HG03354 (cell line): ENCODE measurements at regions not wholly inside any gene's neighbourhood (a gene's known extent, or its start where the extent isn't known, plus 50 kb on each side); places are given as distances from the start of the nearest gene placed in this dataset.

ENCODE experiments used
- ATAC-seq: cut with Tn5 transposase; IDR thresholded peaks from one replicate; pipeline ENCODE4 v1.9.1; 2021; ENCODE audit warnings: mild to moderate bottlenecking; ENCODE audit not compliant: unreplicated experiment, poor library complexity, severe bottlenecking

- ATAC-seq, result no peak
These were observed 65.0 kb upstream of the FGFR2 start for GRCh38 chr10:121662945-121663917.

GRCh38 chr10:121662531-121662930 lies 64.3 kb upstream of the FGFR2 start:
- ATAC-seq, result no peak

GRCh38 chr10:121661451-121661851 lies 63.2 kb upstream of the FGFR2 start:
- no peak for ATAC-seq

GRCh38 chr10:121659236-121659635 lies 61.0 kb upstream of the FGFR2 start:
- ATAC-seq, result no peak

GRCh38 chr10:121658611-121659010 lies 60.4 kb upstream of the FGFR2 start:
- ATAC-seq, result no peak

DNA sequence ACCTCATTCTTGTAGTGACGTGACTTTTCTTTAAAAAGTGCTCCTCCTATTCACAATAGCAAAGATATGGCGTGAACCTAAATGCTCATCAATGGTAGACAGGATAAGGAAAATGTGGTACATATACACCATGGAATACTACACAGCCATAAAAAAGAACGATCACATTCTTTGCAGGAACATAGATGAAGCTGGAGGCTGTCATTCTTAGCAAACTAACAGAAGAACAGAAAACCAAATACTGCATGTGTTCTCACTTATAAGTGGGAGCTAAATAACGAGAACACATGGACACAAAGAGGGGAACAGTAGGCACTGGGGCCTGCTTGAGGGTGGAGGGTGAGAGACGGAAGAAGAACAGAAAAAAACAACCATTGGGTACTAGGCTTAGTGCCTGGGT lies 59.9 kb upstream of the FGFR2 start:
- ATAC-seq, result no peak

DNA sequence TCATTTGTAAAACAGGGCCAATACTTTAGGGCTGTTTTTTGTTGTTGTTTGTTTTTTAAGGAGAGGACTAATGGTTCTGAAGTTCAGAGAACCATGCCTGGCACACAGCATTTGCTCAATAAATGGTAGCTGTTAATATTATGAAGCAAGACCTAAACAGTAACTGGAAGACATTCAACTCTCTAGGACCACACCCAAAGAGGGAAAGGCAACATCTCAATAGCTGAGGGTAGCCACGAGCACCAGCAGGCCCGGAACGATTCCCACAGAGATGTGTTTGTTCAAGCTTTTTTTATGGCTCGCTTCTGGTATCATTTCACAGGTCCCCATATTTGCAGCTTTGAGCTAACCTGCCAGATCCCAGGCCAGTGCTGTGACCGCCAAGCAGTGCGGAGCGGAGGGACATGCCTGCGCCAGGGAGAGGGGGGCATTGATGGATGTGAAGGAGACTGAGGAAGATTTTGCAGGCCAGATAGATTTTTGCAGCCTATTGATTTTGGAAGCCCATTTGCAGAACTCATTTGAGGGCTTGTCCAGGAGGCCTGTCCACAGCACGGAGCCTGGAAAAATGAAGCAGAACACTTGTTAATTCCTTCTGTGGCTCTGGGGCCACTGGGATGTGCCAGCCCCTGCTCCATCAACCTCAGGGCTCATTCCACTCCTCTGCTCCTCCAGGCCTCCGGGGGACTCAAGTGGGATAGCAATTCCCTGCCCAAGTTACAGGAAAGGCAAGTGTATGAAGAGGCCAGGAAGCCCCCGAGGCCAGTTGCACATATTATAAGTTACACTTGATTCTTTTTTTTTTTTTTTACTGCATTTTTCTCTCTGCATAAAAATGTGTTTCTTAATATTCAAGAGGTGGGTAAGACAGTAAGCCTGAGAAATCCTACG lies 57.3 kb upstream of the FGFR2 start:
- ATAC-seq, result no peak

GRCh38 chr10:121654021-121654545 lies 55.8 kb upstream of the FGFR2 start:
- ATAC-seq, result no peak

DNA sequence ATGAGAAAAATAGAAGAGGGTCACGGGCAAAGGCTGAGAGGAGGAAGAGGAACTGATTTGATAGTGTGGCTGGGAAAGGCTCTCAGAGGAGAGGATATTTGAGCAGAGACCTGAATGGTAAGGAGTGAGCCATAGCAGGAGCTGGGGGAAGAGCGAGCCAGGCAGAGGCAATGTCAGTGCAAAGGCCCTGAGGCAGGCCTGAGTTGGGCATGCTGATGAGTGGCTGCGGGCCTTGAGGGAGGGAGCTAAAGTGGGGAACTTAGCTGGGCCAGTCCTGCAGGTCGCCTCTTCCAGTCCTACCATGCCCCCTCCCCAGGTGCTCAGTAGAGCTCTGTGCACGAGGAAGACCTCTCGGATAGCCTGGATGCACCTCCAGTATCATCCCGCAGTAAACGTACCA lies 55.4 kb upstream of the FGFR2 start:
- no peak for ATAC-seq

GRCh38 chr10:121648493-121648892 lies 50.2 kb upstream of the FGFR2 start:
- ATAC-seq, result no peak

- no peak for ATAC-seq
These were observed 49.8 kb upstream of the FGFR2 start for GRCh38 chr10:121648059-121648458.
